ENCODE measurements at regions not wholly inside any gene's neighbourhood (a gene's known extent, or its start where the extent isn't known, plus 50 kb on each side); places are given as distances from the start of the nearest gene placed in this dataset.

DNA sequence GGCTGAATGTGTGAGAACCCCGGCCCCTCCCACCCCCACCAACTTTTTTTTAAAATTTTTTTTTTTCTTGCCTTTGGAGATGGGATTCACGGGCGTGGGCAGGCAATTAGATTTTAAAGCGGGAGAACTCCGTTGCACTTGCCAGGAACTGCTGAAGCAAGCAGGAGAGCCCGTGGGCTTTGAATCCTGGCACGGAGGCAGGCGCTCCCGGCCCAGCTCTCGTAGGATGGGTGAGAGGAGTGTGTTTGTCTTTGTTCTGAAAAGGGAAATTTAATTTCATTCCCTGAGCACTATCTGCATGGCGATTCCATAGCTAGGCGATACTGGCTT, 54.3 kb upstream of the BOD1 start:
- Histone ChIP-seq H3K4me1 (peaks cover 15% of the 10 kb centered on the region), H3K9me3 (no peaks in the 10 kb centered on the region), H3K36me3 (replicated peaks in 1 of 2; ENCODE audit: insufficient read depth in 1 of 2, low read depth in 2 of 2) (no peaks in the 10 kb centered on the region), H3K27ac (no peak overlapping the region), H3K27me3 (no peaks in the 10 kb centered on the region), H3K4me3 (no peak overlapping the region)
- peak in 1 of 4 donors; percentile 15 for DNase-seq
- WGBS, 2 donors, result 64 to 72% methylated on average over 12 of the region's 12 CpGs
- ATAC-seq, result no peak
- TF ChIP-seq POLR2A (IDR thresholded peaks at IDR 0.05), result no peak
- TF ChIP-seq CTCF (IDR thresholded peaks at IDR 0.05), result no peak
- intact Hi-C loops (cut with DNase I), result no loop called here

DNA sequence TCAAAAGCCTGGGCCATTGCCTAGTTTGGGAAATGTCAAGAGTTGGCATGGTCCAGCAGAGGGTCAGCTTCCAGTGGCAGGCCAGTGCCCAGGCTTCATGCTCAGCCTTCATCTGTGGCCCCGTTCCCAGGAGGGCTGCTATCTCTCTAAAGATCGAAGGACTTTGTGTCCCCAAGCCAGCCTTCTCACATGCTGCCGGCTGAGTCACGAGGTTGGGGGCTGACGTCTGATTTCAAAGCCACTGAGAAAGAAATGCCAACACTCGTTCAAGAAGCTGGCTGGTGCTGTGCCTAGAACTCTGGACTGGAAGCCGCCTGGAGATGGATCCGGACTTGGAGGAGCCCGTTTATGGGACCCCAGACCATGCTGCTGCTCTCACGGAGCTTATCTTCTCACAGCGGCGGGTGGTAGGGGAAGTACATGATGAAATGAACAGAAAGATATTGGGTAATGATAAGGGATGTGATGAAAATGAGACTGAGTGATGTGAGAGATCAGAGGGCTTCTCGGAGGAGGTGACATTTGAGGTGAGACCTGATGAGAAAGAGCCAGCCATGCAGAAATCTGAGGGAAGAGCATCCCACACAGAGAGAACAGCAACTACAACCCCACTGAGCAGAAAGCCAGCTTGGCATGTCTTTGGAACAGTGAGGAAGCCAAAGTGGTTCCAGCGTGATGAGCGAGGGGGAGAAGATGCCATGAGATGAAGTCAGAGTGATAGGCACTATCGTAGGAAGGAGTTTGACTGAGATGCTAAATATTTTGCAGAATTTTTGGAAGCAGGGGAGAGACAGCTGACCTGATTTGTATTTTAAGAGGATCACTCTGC, 54.9 kb upstream of the BOD1 start:
- peak; percentile 38 to 83 (median 54) for DNase-seq
- ATAC-seq, result peak; percentile 10
- H3K9me3 ChIP-seq, result no peaks in the 10 kb centered on the region
- no peak overlapping the region for H3K27ac ChIP-seq
- intact Hi-C loops (cut with DNase I), result no loop called here
- no peaks in the 10 kb centered on the region for H3K27me3 ChIP-seq
- H3K36me3 ChIP-seq (replicated peaks in 1 of 2; ENCODE audit: insufficient read depth in 1 of 2, low read depth in 2 of 2), result no peaks in the 10 kb centered on the region
- H3K4me1 ChIP-seq, result peaks cover 15% of the 10 kb centered on the region
- WGBS, 2 donors, result 83 to 89% methylated on average over 12 to 16 of the region's 16 CpGs
- H3K4me3 ChIP-seq, result no peak overlapping the region
- TF ChIP-seq CTCF (IDR thresholded peaks at IDR 0.05), result no peak
- no peak for TF ChIP-seq POLR2A (IDR thresholded peaks at IDR 0.05)

- TF ChIP-seq POLR2A (IDR thresholded peaks at IDR 0.05) (no peak), CTCF (IDR thresholded peaks at IDR 0.05) (no peak)
- WGBS, 2 donors, result 84 to 85% methylated on average over 8 of the region's 8 CpGs
- Histone ChIP-seq H3K27ac (no peak overlapping the region), H3K4me1 (peaks cover 15% of the 10 kb centered on the region), H3K27me3 (no peaks in the 10 kb centered on the region), H3K4me3 (no peak overlapping the region), H3K9me3 (no peaks in the 10 kb centered on the region), H3K36me3 (replicated peaks in 1 of 2; ENCODE audit: insufficient read depth in 1 of 2, low read depth in 2 of 2) (no peaks in the 10 kb centered on the region)
- ATAC-seq (no peak), DNase-seq (no peak)
- intact Hi-C loops (cut with DNase I), result no loop called here
Observed at GRCh38 chr5:173672166-173672565, 55.7 kb upstream of the BOD1 start.

GRCh38 chr5:173672891-173673290, 56.4 kb upstream of the BOD1 start:
- no peaks in the 10 kb centered on the region for H3K27me3 ChIP-seq
- H3K27ac ChIP-seq, result peak overlapping the region in 3 of 4 donors; percentile 53 to 72 (median 62)
- peaks cover 15% of the 10 kb centered on the region for H3K4me1 ChIP-seq
- no peak overlapping the region for H3K4me3 ChIP-seq
- 64 to 69% methylated on average over 11 of the region's 11 CpGs for WGBS, 2 donors
- H3K9me3 ChIP-seq, result no peaks in the 10 kb centered on the region
- H3K36me3 ChIP-seq (replicated peaks in 1 of 2; ENCODE audit: insufficient read depth in 1 of 2, low read depth in 2 of 2), result no peaks in the 10 kb centered on the region
- DNase-seq (no peak), ATAC-seq (peak; percentile 15)
- TF ChIP-seq CTCF (IDR thresholded peaks at IDR 0.05) (no peak), POLR2A (IDR thresholded peaks at IDR 0.05) (no peak)
- intact Hi-C loops (cut with DNase I), result no loop called here

Data from body of pancreas (tissue), 4 donors.